Upper lobe of left lung (tissue), 6 donors: ENCODE measurements at regions not wholly inside any gene's neighbourhood (a gene's known extent, or its start where the extent isn't known, plus 50 kb on each side); places are given as distances from the start of the nearest gene placed in this dataset.
A peak's percentile ranks its signal among the peaks of the same experiment; 100 is the strongest.

Experiments
- ATAC-seq, 2 donors: fragments of 200-7000 bp; cut with Tn5 transposase; one replicate each; pipeline ENCODE4 v1.9.1; 2022; ENCODE audit warnings: mild to moderate bottlenecking in 2 of 2, moderate library complexity in 2 of 2; ENCODE audit not compliant: low FRiP score in 2 of 2
- DNase-seq, 2 donors: peaks; one replicate each; pipeline ENCODE4 v3.0.0-alpha.2; 2019 to 2020
- H3K27ac ChIP-seq, 4 donors: fragments of 200-600 bp; sonication (generic); one replicate each; pipeline ENCODE4 v1.5.1; 2016 to 2019
- H3K27me3 ChIP-seq, 4 donors: fragments of 200-600 bp; sonication (generic); one replicate each; pipeline ENCODE4 v1.5.1; 2017 to 2019
- H3K36me3 ChIP-seq, 4 donors: fragments of 200-600 bp; sonication (generic); one replicate each; pipeline ENCODE4 v1.5.1; 2016 to 2019
- H3K4me1 ChIP-seq, 4 donors: fragments of 200-600 bp; sonication (generic); one replicate each; pipeline ENCODE4 v1.5.1; 2018 to 2019
- H3K4me3 ChIP-seq, 4 donors: fragments of 200-600 bp; sonication (generic); one replicate each; pipeline ENCODE4 v1.5.1; 2017 to 2019; ENCODE audit warnings: mild to moderate bottlenecking in 2 of 4, moderate library complexity in 1 of 4
- H3K9me3 ChIP-seq, 4 donors: fragments of 200-600 bp; sonication (generic); one replicate each; pipeline ENCODE4 v1.5.1; 2018 to 2019
- CTCF ChIP-seq, 6 experiments: fragments of 450-650 bp in 4 of 6; fragments of 200-600 bp in 2 of 6; sonication (generic) in 2 of 6; IDR thresholded peaks; one replicate each; pipeline ENCODE4 v1.5.1; 2016 to 2019; ENCODE audit warnings: antibody characterized with exemption in 6 of 6
- EP300 ChIP-seq, 4 donors: sonication (generic); formaldehyde crosslinking; IDR thresholded peaks; one replicate each; pipeline ENCODE4 v1.5.1; 2017; ENCODE audit warnings: antibody characterized with exemption in 4 of 4, control low read depth in 2 of 4
- POLR2A ChIP-seq, 4 donors: fragments of 450-650 bp; IDR thresholded peaks; one replicate each; pipeline ENCODE4 v1.5.1; 2016 to 2017; ENCODE audit warnings: antibody characterized with exemption in 4 of 4, mild to moderate bottlenecking in 2 of 4
- POLR2AphosphoS5 ChIP-seq, 2 donors: sonication (generic); formaldehyde crosslinking; IDR thresholded peaks; one replicate each; pipeline ENCODE4 v1.5.1; 2017; ENCODE audit warnings: antibody characterized with exemption in 2 of 2
- WGBS, 2 donors: methylation state at CpG; one replicate each; pipeline ENCODE4 v1.1.5; 2017 to 2018; 5-methylcytosine and 5-hydroxymethylcytosine counted together
- donor health status: DM: no; HTN: no; CAD: no; lungs with moderate emphysema.
- donor health status: DM: no; HTN: yes; CAD: no; lungs with severe emphysema.

GRCh38 chr14:87449016-87449415 lies 544.0 kb downstream of the GALC start:
- no peaks in the 10 kb centered on the region for H3K9me3 ChIP-seq
- no peak overlapping the region for H3K27ac ChIP-seq
- ATAC-seq (no peak), DNase-seq (no peak)
- no peak for TF ChIP-seq EP300 (IDR thresholded peaks at IDR 0.05)
- TF ChIP-seq POLR2A (IDR thresholded peaks at IDR 0.05): no peak
- TF ChIP-seq POLR2AphosphoS5 (IDR thresholded peaks at IDR 0.05): no peak
- no peak for TF ChIP-seq CTCF (IDR thresholded peaks at IDR 0.05)
- no peaks in the 10 kb centered on the region for H3K27me3 ChIP-seq
- H3K4me3 ChIP-seq: no peak overlapping the region
- no peaks in the 10 kb centered on the region for H3K36me3 ChIP-seq
- no peaks in the 10 kb centered on the region for H3K4me1 ChIP-seq

GRCh38 chr14:87443787-87444186 lies 549.2 kb downstream of the GALC start:
- Histone ChIP-seq H3K36me3 (no peaks in the 10 kb centered on the region), H3K4me1 (no peaks in the 10 kb centered on the region), H3K27ac (no peak overlapping the region), H3K4me3 (no peak overlapping the region), H3K9me3 (no peaks in the 10 kb centered on the region), H3K27me3 (no peaks in the 10 kb centered on the region)
- DNase-seq (no peak), ATAC-seq (peak in 1 of 2 donors; percentile 60)
- TF ChIP-seq POLR2AphosphoS5 (IDR thresholded peaks at IDR 0.05) (no peak), CTCF (IDR thresholded peaks at IDR 0.05) (no peak), POLR2A (IDR thresholded peaks at IDR 0.05) (no peak), EP300 (IDR thresholded peaks at IDR 0.05) (no peak)

- Histone ChIP-seq H3K4me1 (no peaks in the 10 kb centered on the region), H3K36me3 (no peaks in the 10 kb centered on the region), H3K9me3 (no peaks in the 10 kb centered on the region), H3K27ac (no peak overlapping the region), H3K27me3 (no peaks in the 10 kb centered on the region), H3K4me3 (no peak overlapping the region)
- ATAC-seq: no peak
- no peak for TF ChIP-seq CTCF (IDR thresholded peaks at IDR 0.05)
- no peak for TF ChIP-seq EP300 (IDR thresholded peaks at IDR 0.05)
- no peak for TF ChIP-seq POLR2AphosphoS5 (IDR thresholded peaks at IDR 0.05)
- no peak for TF ChIP-seq POLR2A (IDR thresholded peaks at IDR 0.05)
- DNase-seq: no peak
- 76 to 100% methylated on average over 1 of the region's 1 CpG for WGBS, 2 donors
These were observed 549.9 kb downstream of the GALC start for GRCh38 chr14:87443039-87443438.

- WGBS, 2 donors: 54 to 68% methylated on average over 2 of the region's 2 CpGs
- H3K4me3 ChIP-seq: no peak overlapping the region
- no peaks in the 10 kb centered on the region for H3K36me3 ChIP-seq
- no peak overlapping the region for H3K27ac ChIP-seq
- H3K9me3 ChIP-seq: no peaks in the 10 kb centered on the region
- DNase-seq: no peak
- H3K27me3 ChIP-seq: no peaks in the 10 kb centered on the region
- no peak for ATAC-seq
- H3K4me1 ChIP-seq: no peaks in the 10 kb centered on the region
- TF ChIP-seq CTCF (IDR thresholded peaks at IDR 0.05) (no peak), EP300 (IDR thresholded peaks at IDR 0.05) (no peak), POLR2AphosphoS5 (IDR thresholded peaks at IDR 0.05) (no peak), POLR2A (IDR thresholded peaks at IDR 0.05) (no peak)
These were observed 555.8 kb downstream of the GALC start for GRCh38 chr14:87437158-87437557.

- Histone ChIP-seq H3K36me3 (no peaks in the 10 kb centered on the region), H3K27me3 (no peaks in the 10 kb centered on the region), H3K27ac (no peak overlapping the region), H3K9me3 (no peaks in the 10 kb centered on the region), H3K4me3 (no peak overlapping the region), H3K4me1 (no peaks in the 10 kb centered on the region)
- no peak for ATAC-seq
- DNase-seq: no peak
- TF ChIP-seq CTCF (IDR thresholded peaks at IDR 0.05) (no peak), POLR2AphosphoS5 (IDR thresholded peaks at IDR 0.05) (no peak), EP300 (IDR thresholded peaks at IDR 0.05) (no peak), POLR2A (IDR thresholded peaks at IDR 0.05) (no peak)
- 44 to 59% methylated on average over 1 of the region's 1 CpG for WGBS, 2 donors
These were observed 558.3 kb downstream of the GALC start for GRCh38 chr14:87434680-87435079.
